GM12878 (cell line): ENCODE measurements at regions not wholly inside any gene's neighbourhood (a gene's known extent, or its start where the extent isn't known, plus 50 kb on each side); places are given as distances from the start of the nearest gene placed in this dataset.

ENCODE experiments used
- ATAC-seq: fragments of 200-7000 bp; cut with Tn5 transposase; 3 replicates; pipeline ENCODE4 v1.9.1; 2020; ENCODE audit warnings: mild to moderate bottlenecking, moderate library complexity
- BruUV-seq: library from RNA; stranded (reverse); fragments of 400-500 nt; replicated peaks from 2 replicates; lab custom pipeline; 2021; lab: Mats Ljungman, UMichigan
- CTCF ChIA-PET: fragments of 300-600 bp; sonication (Branson Sonifier 250); formaldehyde crosslinking; extraction: SDS; loops from one replicate; lab custom pipeline; 2021; ENCODE audit warnings: inconsistent platforms; lab: Yijun Ruan, JAX
- POLR2A ChIA-PET: fragments of 350-600 bp; formaldehyde crosslinking; extraction: SDS; loops from one replicate; lab custom pipeline; 2021; ENCODE audit warnings: inconsistent platforms; lab: Charles Lee
- RAD21 ChIA-PET: fragments of 300-600 bp; sonication (Branson Sonifier 250); formaldehyde crosslinking; loops from one replicate; lab custom pipeline; 2023; ENCODE audit warnings: antibody characterized with exemption; ENCODE audit not compliant: unreplicated experiment; lab: Charles Lee
- SMC1A ChIA-PET: fragments of 300-600 bp; sonication (Branson Sonifier 250); formaldehyde crosslinking; loops from one replicate; lab custom pipeline; 2023; ENCODE audit not compliant: unreplicated experiment, uncharacterized antibody; lab: Charles Lee
- DNase-seq: peaks from one replicate; pipeline ENCODE4 v3.0.0-alpha.2; 2011; ENCODE audit warnings: low read depth, low spot score
- FAIRE-seq: peaks from 3 replicates; lab custom pipeline; 2011; peaks lifted over from hg19 to GRCh38; lab: Jason Lieb, UNC
- H2AFZ ChIP-seq: 2 replicates; pipeline ENCODE4 v1.6.0; 2011; ENCODE audit warnings: low read depth, low read length, control low read depth; ENCODE audit not compliant: control insufficient read depth
- H3K27ac ChIP-seq: 2 replicates; pipeline ENCODE4 v1.5.1; 2011; ENCODE audit warnings: control low read depth; ENCODE audit not compliant: control insufficient read depth, insufficient read depth
- H3K27me3 ChIP-seq, 2 experiments: replicated peaks in 1 of 2; 2 replicates each; pipeline versions ENCODE4 v1.6.0 to v1.6.1; 2011; ENCODE audit warnings: low read length in 1 of 2; ENCODE audit not compliant: control insufficient read depth in 2 of 2, insufficient read depth in 2 of 2
- H3K36me3 ChIP-seq, 2 experiments: 2 replicates each; pipeline ENCODE4 v1.5.1; 2011; ENCODE audit warnings: low read length in 1 of 2; ENCODE audit not compliant: control insufficient read depth in 2 of 2, insufficient read depth in 2 of 2
- H3K4me1 ChIP-seq: 2 replicates; pipeline ENCODE4 v1.6.1; 2011; ENCODE audit warnings: mild to moderate bottlenecking, low read length, moderate library complexity, mixed read lengths; ENCODE audit not compliant: control insufficient read depth, insufficient read depth
- H3K4me2 ChIP-seq: 2 replicates; pipeline ENCODE4 v1.6.0; 2011; ENCODE audit warnings: control low read depth; ENCODE audit not compliant: control insufficient read depth, insufficient read depth
- H3K4me3 ChIP-seq: fragments of 200-600 bp; sonication (generic); 2 replicates; pipeline ENCODE4 v1.5.1; 2016
- H3K79me2 ChIP-seq: 2 replicates; pipeline ENCODE4 v1.6.0; 2011; ENCODE audit warnings: low read length; ENCODE audit not compliant: control insufficient read depth, insufficient read depth
- H3K9ac ChIP-seq: 2 replicates; pipeline ENCODE4 v1.8.0; 2011; ENCODE audit warnings: low read length, control low read depth, mixed read lengths; ENCODE audit not compliant: control insufficient read depth, insufficient read depth
- H3K9me3 ChIP-seq: replicated peaks from 3 replicates; pipeline ENCODE4 v1.5.1; 2011; ENCODE audit warnings: mild to moderate bottlenecking, low read length; ENCODE audit not compliant: control insufficient read depth, insufficient read depth
- H4K20me1 ChIP-seq: 2 replicates; pipeline ENCODE4 v1.6.0; 2011; ENCODE audit not compliant: control insufficient read depth, insufficient read depth
- CHD2 ChIP-seq: IDR thresholded peaks from 2 replicates; pipeline ENCODE4 v1.6.1; 2011; ENCODE audit warnings: low read depth, low read length, improper control_type of control experiment, borderline replicate concordance
- E4F1 ChIP-seq: fragments of 450-650 bp; IDR thresholded peaks from 2 replicates; pipeline ENCODE4 v1.6.1; 2018; ENCODE audit warnings: borderline replicate concordance, mild to moderate bottlenecking; ENCODE audit not compliant: partially characterized antibody
- HDGF ChIP-seq: fragments of 450-650 bp; IDR thresholded peaks from 2 replicates; pipeline ENCODE4 v1.6.1; 2016; ENCODE audit warnings: antibody characterized with exemption
- NFXL1 ChIP-seq: fragments of 450-650 bp; IDR thresholded peaks from 2 replicates; pipeline ENCODE4 v1.6.1; 2017; ENCODE audit warnings: antibody characterized with exemption, mild to moderate bottlenecking, borderline replicate concordance
- ZBTB40 ChIP-seq: fragments of 450-650 bp; IDR thresholded peaks from 2 replicates; pipeline ENCODE4 v1.6.1; 2016; ENCODE audit warnings: mild to moderate bottlenecking, moderate library complexity, borderline replicate concordance
- WGBS: methylation state at CpG from one replicate; pipeline ENCODE4 v1.1.6; 2016; ENCODE audit warnings: low lambda C conversion rate; ENCODE audit not compliant: insufficient replicate concordance, insufficient coverage; ENCODE audit errors: missing lambda C conversion rate; 5-methylcytosine and 5-hydroxymethylcytosine counted together
- in situ Hi-C: fragments of 300-500 bp; cut with MboI; formaldehyde crosslinking; loops from 9 replicates; pipeline ENCODE4 v1.14.3; 2018; ENCODE audit warnings: mixed read lengths
- intact Hi-C: fragments of 100-400 bp; cut with micrococcal nuclease; formaldehyde crosslinking; loops from one replicate; pipeline ENCODE4 v1.14.2; 2022; ENCODE audit not compliant: unreplicated experiment
- TF ChIP-seq, protein P1 (sequence below): fragments of 450-650 bp; formaldehyde crosslinking; IDR thresholded peaks from 2 replicates; pipeline ENCODE4 v1.4.0; 2022; ENCODE audit warnings: mild to moderate bottlenecking, moderate library complexity

DNA sequence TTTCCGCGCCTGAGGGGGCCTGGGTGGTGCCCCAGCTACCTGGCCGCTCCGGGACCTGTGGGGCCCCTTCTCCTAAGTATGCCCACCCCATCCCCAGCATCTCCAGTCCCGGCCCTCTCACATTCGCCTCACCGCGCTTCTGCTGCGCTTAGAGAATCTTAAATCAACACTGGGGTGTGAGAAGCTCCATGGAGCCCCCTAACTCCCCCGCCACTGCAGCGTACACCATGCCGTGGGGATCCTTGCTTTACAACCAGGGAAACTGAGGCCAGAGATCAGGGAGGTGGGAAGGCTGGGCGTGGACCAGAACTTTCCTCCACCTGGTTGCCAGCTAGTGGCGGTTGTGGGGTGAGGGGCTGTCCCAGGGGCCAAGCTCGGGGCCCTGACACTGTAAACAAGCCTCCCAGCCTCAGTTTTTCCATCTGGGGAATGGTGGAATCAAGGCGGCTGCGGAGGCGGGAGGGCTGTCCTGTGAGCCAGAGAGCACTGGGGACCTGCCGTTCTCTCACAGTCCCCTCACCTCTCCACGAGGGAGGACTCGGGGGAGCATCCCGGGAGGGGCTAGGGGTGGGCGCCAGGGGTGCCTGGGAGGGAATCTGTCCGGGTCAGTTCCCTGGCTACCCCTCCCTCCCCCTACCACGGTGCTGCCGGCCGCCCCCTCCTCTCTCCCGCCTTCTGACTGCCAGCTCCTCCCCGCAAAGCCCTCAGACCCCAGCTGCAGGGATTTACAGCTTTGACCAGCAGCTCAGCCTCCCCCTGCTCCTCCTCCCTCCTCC lies 161.2 kb downstream of the C9orf50 start:
- no peak for FAIRE-seq
- ChIA-PET SMC1A (interaction anchor here (0.6 to 3.0 kb wide), 12 partner anchors 35 to 320 kb away, joined by 3 to 9 read pairs (median 4); no protein-coding TSS in a partner anchor), RAD21 (interaction anchor here (0.7 to 3.0 kb wide), 24 partner anchors 24 to 379 kb away, joined by 3 to 19 read pairs (median 4); partner anchors contain the start of genes DOLPP1 and IER5L), POLR2A (interaction anchor here (0.5 to 1.9 kb wide), 17 partner anchors 30 to 1671 kb away, joined by 3 to 9 read pairs (median 4); partner anchors contain the start of genes IER5L and NTMT1), CTCF (interaction anchor here (0.6 to 3.0 kb wide), 10 partner anchors 41 to 422 kb away, joined by 3 to 16 read pairs (median 6); partner anchors contain the start of gene NTMT1)
- DNase-seq, result no peak
- H3K27ac ChIP-seq, result no peak overlapping the region
- no peaks in the 10 kb centered on the region for H3K27me3 ChIP-seq
- H3K36me3 ChIP-seq, result no peaks in the 10 kb centered on the region
- in situ Hi-C loops, result no loop called here
- peak overlapping the region; percentile 7; the same call in 1 of the 2 replicates for H3K4me2 ChIP-seq
- 37% methylated on average over 22 of the region's 29 CpGs for WGBS
- no peaks in the 10 kb centered on the region for H3K79me2 ChIP-seq
- no peaks in the 10 kb centered on the region for H3K9me3 ChIP-seq
- no peaks in the 10 kb centered on the region for H4K20me1 ChIP-seq
- ATAC-seq, result peak; percentile 45
- no TSS peak for BruUV-seq
- intact Hi-C loops, result loop anchor here (2.0 kb wide), 1 partner anchor 319 kb away; no protein-coding TSS in a partner anchor
- peak overlapping the region; percentile 47 for H2AFZ ChIP-seq
- peaks cover 26% of the 10 kb centered on the region for H3K4me1 ChIP-seq
- H3K9ac ChIP-seq, result no peak overlapping the region
- H3K4me3 ChIP-seq, result no peak overlapping the region
- TF ChIP-seq NFXL1 (0 out of 2 replicates have a peak, but pooled peaks have one; percentile 57), E4F1 (no peak), ZBTB40 (no peak), HDGF (no peak), CHD2 (no peak)
- TF ChIP-seq, protein P1, sequence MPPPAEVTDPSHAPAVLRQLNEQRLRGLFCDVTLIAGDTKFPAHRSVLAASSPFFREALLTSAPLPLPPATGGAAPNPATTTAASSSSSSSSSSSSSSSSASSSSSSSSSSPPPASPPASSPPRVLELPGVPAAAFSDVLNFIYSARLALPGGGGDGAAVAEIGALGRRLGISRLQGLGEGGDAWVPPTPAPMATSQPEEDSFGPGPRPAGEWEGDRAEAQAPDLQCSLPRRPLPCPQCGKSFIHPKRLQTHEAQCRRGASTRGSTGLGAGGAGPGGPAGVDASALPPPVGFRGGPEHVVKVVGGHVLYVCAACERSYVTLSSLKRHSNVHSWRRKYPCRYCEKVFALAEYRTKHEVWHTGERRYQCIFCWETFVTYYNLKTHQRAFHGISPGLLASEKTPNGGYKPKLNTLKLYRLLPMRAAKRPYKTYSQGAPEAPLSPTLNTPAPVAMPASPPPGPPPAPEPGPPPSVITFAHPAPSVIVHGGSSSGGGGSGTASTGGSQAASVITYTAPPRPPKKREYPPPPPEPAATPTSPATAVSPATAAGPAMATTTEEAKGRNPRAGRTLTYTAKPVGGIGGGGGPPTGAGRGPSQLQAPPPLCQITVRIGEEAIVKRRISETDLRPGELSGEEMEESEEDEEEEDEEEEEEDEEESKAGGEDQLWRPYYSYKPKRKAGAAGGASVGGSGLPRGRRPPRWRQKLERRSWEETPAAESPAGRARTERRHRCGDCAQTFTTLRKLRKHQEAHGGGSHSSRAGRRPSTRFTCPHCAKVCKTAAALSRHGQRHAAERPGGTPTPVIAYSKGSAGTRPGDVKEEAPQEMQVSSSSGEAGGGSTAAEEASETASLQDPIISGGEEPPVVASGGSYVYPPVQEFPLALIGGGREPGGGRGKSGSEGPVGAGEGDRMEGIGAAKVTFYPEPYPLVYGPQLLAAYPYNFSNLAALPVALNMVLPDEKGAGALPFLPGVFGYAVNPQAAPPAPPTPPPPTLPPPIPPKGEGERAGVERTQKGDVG (CRISPR knock-in tag), result no peak
